K562 (cell line): ENCODE measurements at regions not wholly inside any gene's neighbourhood (a gene's known extent, or its start where the extent isn't known, plus 50 kb on each side); places are given as distances from the start of the nearest gene placed in this dataset.

ENCODE experiments used
- ATAC-seq: fragments of 200-7000 bp; cut with Tn5 transposase; 3 replicates; pipeline ENCODE4 v1.9.1; 2020; ENCODE audit warnings: moderate library complexity
- BruUV-seq: library from RNA; stranded (reverse); fragments of 400-500 nt; replicated peaks from 2 replicates; lab custom pipeline; 2021; lab: Mats Ljungman, UMichigan
- CTCF ChIA-PET: fragments of 300-600 bp; formaldehyde crosslinking; extraction: SDS; loops from one replicate; lab custom pipeline; 2021; ENCODE audit warnings: low intra/inter-chr PET ratio; lab: Yijun Ruan, JAX
- POLR2A ChIA-PET: fragments of 300-600, 350-650 bp; sonication (Branson Sonifier 250); formaldehyde crosslinking; extraction: SDS; loops from one replicate; lab custom pipeline; 2021; ENCODE audit warnings: antibody characterized with exemption, inconsistent platforms; lab: Yijun Ruan, JAX
- DNase-seq, 4 experiments: peaks; one replicate each; pipeline versions ENCODE4 v3.0.0 to v3.0.0-alpha.2; 2011 to 2018; ENCODE audit warnings: low spot score in 3 of 4, mixed read lengths in 3 of 4; ENCODE audit errors: extremely low read depth in 1 of 4
- FAIRE-seq: peaks from 2 replicates; lab custom pipeline; 2011; peaks lifted over from hg19 to GRCh38; lab: Jason Lieb, UNC
- H2AFZ ChIP-seq: 2 replicates; pipeline ENCODE4 v1.6.0; 2011; ENCODE audit warnings: low read depth, low read length, control low read depth, inconsistent platforms
- H3K27ac ChIP-seq: fragments of 200-600 bp; 3 replicates; pipeline ENCODE4 v1.8.0; 2011; ENCODE audit warnings: low read depth, mild to moderate bottlenecking, control low read depth, inconsistent platforms, low read length, moderate library complexity, mixed read lengths; ENCODE audit errors: extremely low read depth
- H3K27me3 ChIP-seq, 2 experiments: fragments of 300-600 bp in 1 of 2; 2 replicates in 1 of 2; 3 replicates in 1 of 2; pipeline versions ENCODE4 v1.6.0 to v1.8.0; 2011; ENCODE audit warnings: inconsistent platforms in 2 of 2, low read length in 2 of 2, mild to moderate bottlenecking in 1 of 2, mixed read lengths in 1 of 2, moderate library complexity in 1 of 2; ENCODE audit not compliant: control insufficient read depth in 2 of 2, insufficient read depth in 2 of 2
- H3K36me3 ChIP-seq: fragments of 300-600 bp; 3 replicates; pipeline ENCODE4 v1.8.0; 2011; ENCODE audit warnings: mild to moderate bottlenecking, low read length, inconsistent platforms; ENCODE audit not compliant: control insufficient read depth, insufficient read depth
- H3K4me1 ChIP-seq, 2 experiments: fragments of 200-600 bp in 1 of 2; replicated peaks in 1 of 2; 2 replicates in 1 of 2; 3 replicates in 1 of 2; pipeline versions ENCODE4 v1.5.1 to v1.8.0; 2011; ENCODE audit warnings: inconsistent platforms in 2 of 2, low read length in 2 of 2, mild to moderate bottlenecking in 1 of 2, mixed read lengths in 1 of 2, moderate library complexity in 1 of 2; ENCODE audit not compliant: control insufficient read depth in 2 of 2, insufficient read depth in 2 of 2
- H3K4me2 ChIP-seq: 2 replicates; pipeline ENCODE4 v1.6.1; 2011; ENCODE audit warnings: low read length, control low read depth, inconsistent platforms, mixed read lengths; ENCODE audit not compliant: insufficient read depth
- H3K4me3 ChIP-seq: fragments of 200-600 bp; sonication (generic), shearing (Covaris generic); 2 replicates; pipeline ENCODE4 v1.5.1; 2016; ENCODE audit warnings: control low read depth, inconsistent platforms
- H3K79me2 ChIP-seq: fragments of 200-600 bp; 3 replicates; pipeline ENCODE4 v1.8.0; 2011; ENCODE audit warnings: low read length, inconsistent platforms; ENCODE audit not compliant: control insufficient read depth, insufficient read depth
- H3K9ac ChIP-seq, 2 experiments: 2 replicates each; pipeline versions ENCODE4 v1.6.0 to v1.6.1; 2011; ENCODE audit warnings: low read depth in 2 of 2, low read length in 2 of 2, control low read depth in 1 of 2, inconsistent platforms in 1 of 2, mild to moderate bottlenecking in 1 of 2, mixed read lengths in 1 of 2; ENCODE audit not compliant: insufficient read depth in 1 of 2
- H3K9me1 ChIP-seq: one replicate; pipeline ENCODE4 v1.6.0; 2011; ENCODE audit warnings: inconsistent platforms, mild to moderate bottlenecking, low read length, moderate library complexity; ENCODE audit not compliant: control insufficient read depth, insufficient read depth
- H3K9me3 ChIP-seq: replicated peaks from 2 replicates; pipeline ENCODE4 v1.5.1; 2011; ENCODE audit warnings: low read depth, low read length, inconsistent platforms; ENCODE audit not compliant: control insufficient read depth, insufficient read depth
- H4K20me1 ChIP-seq: replicated peaks from 2 replicates; pipeline ENCODE4 v1.6.1; 2011; ENCODE audit warnings: low read length, inconsistent platforms, mixed read lengths; ENCODE audit not compliant: control insufficient read depth, insufficient read depth
- ARID1B ChIP-seq: fragments of 450-650 bp; IDR thresholded peaks from 2 replicates; pipeline ENCODE4 v1.6.1; 2016; ENCODE audit warnings: antibody characterized with exemption, mild to moderate bottlenecking, inconsistent platforms
- BRD4 ChIP-seq: fragments of 200-600 bp; sonication (generic); IDR thresholded peaks from 2 replicates; pipeline ENCODE4 v1.6.1; 2017; ENCODE audit warnings: inconsistent platforms
- BRF1 ChIP-seq: IDR thresholded peaks from 3 replicates; pipeline ENCODE4 v1.6.1; 2011; ENCODE audit warnings: borderline replicate concordance, mild to moderate bottlenecking; ENCODE audit not compliant: insufficient read length; ENCODE audit errors: extremely low read depth
- DPF2 ChIP-seq: fragments of 450-650 bp; IDR thresholded peaks from 2 replicates; pipeline ENCODE4 v1.6.1; 2016
- JUNB ChIP-seq: fragments of 450-650 bp; formaldehyde crosslinking; conservative IDR thresholded peaks from 2 replicates; pipeline ENCODE4 v1.4.0; 2020; ENCODE audit warnings: mild to moderate bottlenecking
- MEIS2 ChIP-seq: fragments of 450-650 bp; IDR thresholded peaks from 2 replicates; pipeline ENCODE4 v1.6.1; 2014; ENCODE audit warnings: mild to moderate bottlenecking; ENCODE audit not compliant: partially characterized antibody
- MYBL2 ChIP-seq, 2 experiments: fragments of 450-650 bp in 1 of 2; sonication (generic) in 1 of 2; formaldehyde crosslinking in 1 of 2; IDR thresholded peaks; 2 replicates each; pipeline versions ENCODE4 v1.6.1 to v1.8.1; 2017 to 2022; ENCODE audit warnings: borderline replicate concordance in 1 of 2, inconsistent platforms in 1 of 2, low read depth in 1 of 2, mild to moderate bottlenecking in 1 of 2, missing genetic modification reagents in 1 of 2, moderate library complexity in 1 of 2
- MYNN ChIP-seq, 2 experiments: sonication (generic); formaldehyde crosslinking in 1 of 2; IDR thresholded peaks; 2 replicates each; pipeline versions ENCODE4 v1.5.0 to v1.6.1; 2016 to 2020; ENCODE audit warnings: antibody characterized with exemption in 1 of 2, missing genetic modification reagents in 1 of 2
- NR2C2 ChIP-seq, 2 experiments: fragments of 200-800 bp in 1 of 2; sonication (Bioruptor generic) in 1 of 2; sonication (generic) in 1 of 2; formaldehyde crosslinking in 1 of 2; IDR thresholded peaks; 2 replicates each; pipeline versions ENCODE4 v1.6.1 to v1.8.0; 2016 to 2022; ENCODE audit warnings: mild to moderate bottlenecking in 1 of 2, missing compliant biosample characterization in 1 of 2, missing genetic modification characterization in 1 of 2, missing genetic modification reagents in 1 of 2
- ZNF212 ChIP-seq: fragments of 450-650 bp; formaldehyde crosslinking; IDR thresholded peaks from 2 replicates; pipeline ENCODE4 v1.4.0; 2020; ENCODE audit warnings: mild to moderate bottlenecking
- ZNF23 ChIP-seq: fragments of 250-450 bp; sonication (Bioruptor Pico); IDR thresholded peaks from 2 replicates; pipeline ENCODE4 v1.4.0; 2020; ENCODE audit warnings: mild to moderate bottlenecking
- WGBS: fragments of 100-300 bp; shearing (Covaris generic); methylation state at CpG from one replicate; pipeline ENCODE4 v1.1.6; 2016; ENCODE audit warnings: low coverage, mixed read lengths; ENCODE audit not compliant: insufficient coverage; ENCODE audit errors: missing lambda C conversion rate; 5-methylcytosine and 5-hydroxymethylcytosine counted together
- in situ Hi-C: fragments of 300-500 bp; cut with MboI; formaldehyde crosslinking; loops from 4 replicates; pipeline ENCODE4 v1.15.0; 2018; ENCODE audit warnings: inconsistent platforms, mixed read lengths
- intact Hi-C: fragments of 100-400 bp; cut with micrococcal nuclease; formaldehyde crosslinking; loops from 2 replicates; pipeline ENCODE4 v1.14.2; 2022
- TF ChIP-seq, protein P1 (sequence below): fragments of 250-450 bp; sonication (Bioruptor Pico); IDR thresholded peaks from 2 replicates; pipeline ENCODE4 v1.5.0; 2021
- TF ChIP-seq, protein P2 (sequence below): fragments of 450-650 bp; IDR thresholded peaks from 2 replicates; pipeline ENCODE4 v1.6.1; 2016; ENCODE audit warnings: low read depth, mild to moderate bottlenecking, moderate library complexity
- TF ChIP-seq, protein P3 (sequence below), 3 experiments: fragments of 200-800 bp in 1 of 3; fragments of 250-450 bp in 1 of 3; fragments of 450-650 bp in 1 of 3; sonication (Bioruptor Pico) in 1 of 3; sonication (Bioruptor generic) in 1 of 3; formaldehyde crosslinking in 1 of 3; IDR thresholded peaks; 2 replicates each; pipeline versions ENCODE4 v1.6.1 to v1.8.0; 2016 to 2022; ENCODE audit warnings: mild to moderate bottlenecking in 2 of 3, missing genetic modification characterization in 2 of 3, missing compliant biosample characterization in 1 of 3, moderate library complexity in 1 of 3
- TF ChIP-seq, protein P4 (sequence below): fragments of 450-650 bp; IDR thresholded peaks from 2 replicates; pipeline ENCODE4 v1.6.1; 2016; ENCODE audit warnings: mild to moderate bottlenecking

DNA sequence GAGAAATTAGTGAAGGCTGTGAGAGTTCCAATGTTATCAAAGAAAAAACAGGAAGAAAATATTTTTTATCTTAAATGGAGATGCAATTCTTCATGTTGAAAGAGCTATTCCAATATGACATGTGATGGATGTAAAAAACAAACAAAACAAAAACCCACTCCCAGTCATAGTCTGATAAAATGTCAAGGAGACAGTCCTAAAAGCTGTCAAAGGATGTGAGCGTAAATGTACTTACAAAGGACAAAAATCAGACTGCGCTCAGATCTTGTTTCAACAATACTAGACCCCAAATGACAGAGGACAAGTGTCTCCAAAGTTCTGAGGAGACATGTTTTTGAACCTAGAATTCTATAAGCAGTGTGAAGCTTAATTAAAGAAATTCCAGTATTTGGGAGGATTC lies 265.8 kb downstream of the PLPP3 start:
- no peak for FAIRE-seq
- ChIA-PET POLR2A (no interaction called here), CTCF (no interaction called here)
- Histone ChIP-seq H3K4me3 (no peak overlapping the region), H3K36me3 (no peaks in the 10 kb centered on the region), H3K9ac (no peak overlapping the region), H2AFZ (no peak overlapping the region), H3K27me3 (no peaks in the 10 kb centered on the region), H3K79me2 (no peaks in the 10 kb centered on the region), H3K4me1 (no peaks in the 10 kb centered on the region), H4K20me1 (no peaks in the 10 kb centered on the region), H3K4me2 (no peak overlapping the region), H3K27ac (no peak overlapping the region), H3K9me1 (no peaks in the 10 kb centered on the region), H3K9me3 (no peaks in the 10 kb centered on the region)
- no TSS peak for BruUV-seq
- 4% methylated on average over 2 of the region's 2 CpGs for WGBS
- ATAC-seq: no peak
- intact Hi-C loops: no loop called here
- no peak for DNase-seq
- in situ Hi-C loops: no loop called here
- TF ChIP-seq ZNF212 (CRISPR knock-in tag) (no peak), BRD4 (no peak), MYBL2 (IDR thresholded peaks at IDR 0.05; ENCODE audit: low read depth) (no peak), MYBL2 (CRISPR knock-in tag; IDR thresholded peaks at IDR 0.05; ENCODE audit: borderline replicate concordance) (no peak), ZNF23 (CRISPR knock-in tag) (no peak), BRF1 (no peak), DPF2 (no peak), NR2C2 (CRISPR knock-in tag; IDR thresholded peaks at IDR 0.05) (no peak), NR2C2 (tag; IDR thresholded peaks at IDR 0.05) (no peak), MEIS2 (no peak), ARID1B (no peak), JUNB (no peak), MYNN (IDR thresholded peaks at IDR 0.05) (no peak), MYNN (CRISPR knock-in tag; IDR thresholded peaks at IDR 0.05) (no peak)
- TF ChIP-seq, protein P1, sequence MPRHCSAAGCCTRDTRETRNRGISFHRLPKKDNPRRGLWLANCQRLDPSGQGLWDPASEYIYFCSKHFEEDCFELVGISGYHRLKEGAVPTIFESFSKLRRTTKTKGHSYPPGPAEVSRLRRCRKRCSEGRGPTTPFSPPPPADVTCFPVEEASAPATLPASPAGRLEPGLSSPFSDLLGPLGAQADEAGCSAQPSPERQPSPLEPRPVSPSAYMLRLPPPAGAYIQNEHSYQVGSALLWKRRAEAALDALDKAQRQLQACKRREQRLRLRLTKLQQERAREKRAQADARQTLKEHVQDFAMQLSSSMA (CRISPR knock-in tag): no peak
- TF ChIP-seq, protein P2, sequence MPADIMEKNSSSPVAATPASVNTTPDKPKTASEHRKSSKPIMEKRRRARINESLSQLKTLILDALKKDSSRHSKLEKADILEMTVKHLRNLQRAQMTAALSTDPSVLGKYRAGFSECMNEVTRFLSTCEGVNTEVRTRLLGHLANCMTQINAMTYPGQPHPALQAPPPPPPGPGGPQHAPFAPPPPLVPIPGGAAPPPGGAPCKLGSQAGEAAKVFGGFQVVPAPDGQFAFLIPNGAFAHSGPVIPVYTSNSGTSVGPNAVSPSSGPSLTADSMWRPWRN: no peak
- TF ChIP-seq, protein P3, sequence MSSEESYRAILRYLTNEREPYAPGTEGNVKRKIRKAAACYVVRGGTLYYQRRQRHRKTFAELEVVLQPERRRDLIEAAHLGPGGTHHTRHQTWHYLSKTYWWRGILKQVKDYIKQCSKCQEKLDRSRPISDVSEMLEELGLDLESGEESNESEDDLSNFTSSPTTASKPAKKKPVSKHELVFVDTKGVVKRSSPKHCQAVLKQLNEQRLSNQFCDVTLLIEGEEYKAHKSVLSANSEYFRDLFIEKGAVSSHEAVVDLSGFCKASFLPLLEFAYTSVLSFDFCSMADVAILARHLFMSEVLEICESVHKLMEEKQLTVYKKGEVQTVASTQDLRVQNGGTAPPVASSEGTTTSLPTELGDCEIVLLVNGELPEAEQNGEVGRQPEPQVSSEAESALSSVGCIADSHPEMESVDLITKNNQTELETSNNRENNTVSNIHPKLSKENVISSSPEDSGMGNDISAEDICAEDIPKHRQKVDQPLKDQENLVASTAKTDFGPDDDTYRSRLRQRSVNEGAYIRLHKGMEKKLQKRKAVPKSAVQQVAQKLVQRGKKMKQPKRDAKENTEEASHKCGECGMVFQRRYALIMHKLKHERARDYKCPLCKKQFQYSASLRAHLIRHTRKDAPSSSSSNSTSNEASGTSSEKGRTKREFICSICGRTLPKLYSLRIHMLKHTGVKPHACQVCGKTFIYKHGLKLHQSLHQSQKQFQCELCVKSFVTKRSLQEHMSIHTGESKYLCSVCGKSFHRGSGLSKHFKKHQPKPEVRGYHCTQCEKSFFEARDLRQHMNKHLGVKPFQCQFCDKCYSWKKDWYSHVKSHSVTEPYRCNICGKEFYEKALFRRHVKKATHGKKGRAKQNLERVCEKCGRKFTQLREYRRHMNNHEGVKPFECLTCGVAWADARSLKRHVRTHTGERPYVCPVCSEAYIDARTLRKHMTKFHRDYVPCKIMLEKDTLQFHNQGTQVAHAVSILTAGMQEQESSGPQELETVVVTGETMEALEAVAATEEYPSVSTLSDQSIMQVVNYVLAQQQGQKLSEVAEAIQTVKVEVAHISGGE (CRISPR knock-in tag; IDR thresholded peaks at IDR 0.05): no peak
- TF ChIP-seq, protein P4, sequence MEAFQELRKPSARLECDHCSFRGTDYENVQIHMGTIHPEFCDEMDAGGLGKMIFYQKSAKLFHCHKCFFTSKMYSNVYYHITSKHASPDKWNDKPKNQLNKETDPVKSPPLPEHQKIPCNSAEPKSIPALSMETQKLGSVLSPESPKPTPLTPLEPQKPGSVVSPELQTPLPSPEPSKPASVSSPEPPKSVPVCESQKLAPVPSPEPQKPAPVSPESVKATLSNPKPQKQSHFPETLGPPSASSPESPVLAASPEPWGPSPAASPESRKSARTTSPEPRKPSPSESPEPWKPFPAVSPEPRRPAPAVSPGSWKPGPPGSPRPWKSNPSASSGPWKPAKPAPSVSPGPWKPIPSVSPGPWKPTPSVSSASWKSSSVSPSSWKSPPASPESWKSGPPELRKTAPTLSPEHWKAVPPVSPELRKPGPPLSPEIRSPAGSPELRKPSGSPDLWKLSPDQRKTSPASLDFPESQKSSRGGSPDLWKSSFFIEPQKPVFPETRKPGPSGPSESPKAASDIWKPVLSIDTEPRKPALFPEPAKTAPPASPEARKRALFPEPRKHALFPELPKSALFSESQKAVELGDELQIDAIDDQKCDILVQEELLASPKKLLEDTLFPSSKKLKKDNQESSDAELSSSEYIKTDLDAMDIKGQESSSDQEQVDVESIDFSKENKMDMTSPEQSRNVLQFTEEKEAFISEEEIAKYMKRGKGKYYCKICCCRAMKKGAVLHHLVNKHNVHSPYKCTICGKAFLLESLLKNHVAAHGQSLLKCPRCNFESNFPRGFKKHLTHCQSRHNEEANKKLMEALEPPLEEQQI: no peak
